GM12891 (cell line): ENCODE measurements at regions not wholly inside any gene's neighbourhood (a gene's known extent, or its start where the extent isn't known, plus 50 kb on each side); places are given as distances from the start of the nearest gene placed in this dataset.

Source experiments
- DNase-seq: peaks from one replicate; pipeline ENCODE4 v3.0.0; 2011; ENCODE audit warnings: low spot score; ENCODE audit not compliant: insufficient read length
- FAIRE-seq: peaks from 2 replicates; lab custom pipeline; 2011; peaks lifted over from hg19 to GRCh38; lab: Jason Lieb, UNC
- PAX5 ChIP-seq: IDR thresholded peaks from 2 replicates; pipeline ENCODE4 v1.6.1; 2011; ENCODE audit warnings: low read length, moderate library complexity, mild to moderate bottlenecking; ENCODE audit not compliant: insufficient read depth, severe bottlenecking
- POLR2A ChIP-seq: IDR thresholded peaks from 2 replicates; pipeline ENCODE4 v1.6.1; 2011; ENCODE audit warnings: low read depth, low read length, control low read depth
- POLR2AphosphoS5 ChIP-seq: IDR thresholded peaks from 2 replicates; pipeline ENCODE4 v1.6.1; 2011; ENCODE audit warnings: low read depth, low read length, control low read depth
- POU2F2 ChIP-seq: IDR thresholded peaks from 2 replicates; pipeline ENCODE4 v1.6.1; 2011; ENCODE audit warnings: low read depth, mild to moderate bottlenecking, control low read depth, low read length, moderate library complexity
- SPI1 ChIP-seq: IDR thresholded peaks from 2 replicates; pipeline ENCODE4 v1.6.1; 2011; ENCODE audit warnings: low read depth, low read length, control low read depth
- TAF1 ChIP-seq: IDR thresholded peaks from 2 replicates; pipeline ENCODE4 v1.6.1; 2011; ENCODE audit warnings: low read depth, low read length, control low read depth

GRCh38 chr4:180296036-180296599 is 1947.1 kb upstream of the TENM3 start:
- FAIRE-seq (no peak), DNase-seq (no peak)
- TF ChIP-seq POLR2A (no peak), POLR2AphosphoS5 (no peak), SPI1 (peak; percentile 31; the same call in 1 of the 2 replicates)

GRCh38 chr4:180304321-180304720 is 1938.9 kb upstream of the TENM3 start:
- no peak for DNase-seq
- TF ChIP-seq PAX5 (no peak), SPI1 (0 out of 2 replicates have a peak, but pooled peaks have one; percentile 3)

GRCh38 chr4:180310616-180311015 is 1932.6 kb upstream of the TENM3 start:
- no peak for FAIRE-seq
- no peak for TF ChIP-seq SPI1
- TF ChIP-seq PAX5, result no peak
- TF ChIP-seq POLR2AphosphoS5, result no peak
- no peak for TF ChIP-seq POLR2A
- no peak for TF ChIP-seq TAF1
- TF ChIP-seq POU2F2, result no peak
- no peak for DNase-seq

More at GRCh38 chr4:180304321-180304720, 1938.9 kb upstream of the TENM3 start:
- FAIRE-seq, result no peak

GRCh38 chr4:180314972-180315371 is 1928.2 kb upstream of the TENM3 start:
- TF ChIP-seq PAX5 (no peak), TAF1 (no peak), SPI1 (no peak), POLR2A (no peak), POU2F2 (no peak), POLR2AphosphoS5 (no peak)
- DNase-seq (no peak), FAIRE-seq (no peak)

GRCh38 chr4:180330521-180330920 is 1912.7 kb upstream of the TENM3 start:
- no peak for DNase-seq
- TF ChIP-seq POLR2A, result no peak
- FAIRE-seq, result no peak

GRCh38 chr4:180333162-180333561 is 1910.0 kb upstream of the TENM3 start:
- TF ChIP-seq POU2F2 (no peak), POLR2AphosphoS5 (no peak), POLR2A (no peak), TAF1 (no peak), SPI1 (no peak), PAX5 (no peak)
- DNase-seq (no peak), FAIRE-seq (no peak)

- FAIRE-seq (no peak), DNase-seq (no peak)
- no peak for TF ChIP-seq PAX5
- TF ChIP-seq POLR2AphosphoS5, result no peak
- no peak for TF ChIP-seq POLR2A
- TF ChIP-seq TAF1, result no peak
- TF ChIP-seq POU2F2, result no peak
- no peak for TF ChIP-seq SPI1
Observed at GRCh38 chr4:180335566-180335965, 1907.6 kb upstream of the TENM3 start.

- no peak for TF ChIP-seq PAX5
- TF ChIP-seq TAF1, result no peak
- no peak for TF ChIP-seq SPI1
- TF ChIP-seq POLR2AphosphoS5, result no peak
- FAIRE-seq (no peak), DNase-seq (no peak)
Observed at GRCh38 chr4:180336494-180337090, 1906.6 kb upstream of the TENM3 start.

GRCh38 chr4:180341926-180342325 is 1901.3 kb upstream of the TENM3 start:
- DNase-seq (no peak), FAIRE-seq (no peak)
- TF ChIP-seq PAX5, result no peak
- TF ChIP-seq POLR2A, result no peak
- no peak for TF ChIP-seq TAF1
- TF ChIP-seq POU2F2, result no peak
- no peak for TF ChIP-seq SPI1
- no peak for TF ChIP-seq POLR2AphosphoS5

- no peak for TF ChIP-seq SPI1
- TF ChIP-seq PAX5, result no peak
- TF ChIP-seq POU2F2, result no peak
- no peak for TF ChIP-seq POLR2A
- no peak for TF ChIP-seq TAF1
- TF ChIP-seq POLR2AphosphoS5, result no peak
- no peak for FAIRE-seq
- DNase-seq, result no peak
Observed at GRCh38 chr4:180350901-180351300, 1892.3 kb upstream of the TENM3 start.
